ENCODE measurements at regions not wholly inside any gene's neighbourhood (a gene's known extent, or its start where the extent isn't known, plus 50 kb on each side); places are given as distances from the start of the nearest gene placed in this dataset.

- TF ChIP-seq CTCF (IDR thresholded peaks at IDR 0.05) (no peak), POLR2A (IDR thresholded peaks at IDR 0.05) (no peak)
Observed at GRCh38 chr10:131764929-131765328, 135.9 kb upstream of the PPP2R2D start.

All from thyroid gland (tissue), 4 donors.